Endothelial cell of umbilical vein (primary cell): ENCODE measurements at regions not wholly inside any gene's neighbourhood (a gene's known extent, or its start where the extent isn't known, plus 50 kb on each side); places are given as distances from the start of the nearest gene placed in this dataset.

ENCODE experiments used
- CTCF ChIP-seq, 2 donors: IDR thresholded peaks; 1 replicate in 1 of 2; 2 replicates in 1 of 2; pipeline ENCODE4 v1.5.1; 2011; ENCODE audit warnings: low read length in 2 of 2, mild to moderate bottlenecking in 2 of 2, moderate library complexity in 2 of 2, control low read depth in 1 of 2, inconsistent platforms in 1 of 2, low read depth in 1 of 2; ENCODE audit not compliant: insufficient read depth in 1 of 2; ENCODE audit errors: extremely low read depth in 1 of 2
- EZH2 ChIP-seq: IDR thresholded peaks from 2 replicates; pipeline ENCODE4 v1.6.1; 2012; ENCODE audit warnings: borderline replicate concordance, low read depth, mild to moderate bottlenecking, moderate library complexity, low read length, inconsistent platforms; ENCODE audit not compliant: severe bottlenecking
- FOS ChIP-seq: IDR thresholded peaks from 2 replicates; pipeline ENCODE4 v1.6.1; 2011; ENCODE audit warnings: mild to moderate bottlenecking, low read length, moderate library complexity, borderline replicate concordance; ENCODE audit not compliant: insufficient read depth
- JUN ChIP-seq: IDR thresholded peaks from 2 replicates; pipeline ENCODE4 v1.6.1; 2011; ENCODE audit warnings: borderline replicate concordance, low read depth; ENCODE audit not compliant: insufficient read length, insufficient read depth
- MAX ChIP-seq: IDR thresholded peaks from 2 replicates; pipeline ENCODE4 v1.6.1; 2011; ENCODE audit not compliant: insufficient read depth, insufficient read length
- POLR2A ChIP-seq: IDR thresholded peaks from 2 replicates; pipeline ENCODE4 v1.6.1; 2012; ENCODE audit warnings: low read depth, mild to moderate bottlenecking, control low read depth, low read length
- POLR2AphosphoS5 ChIP-seq: IDR thresholded peaks from 2 replicates; pipeline ENCODE4 v1.6.1; 2012; ENCODE audit warnings: low read depth, mild to moderate bottlenecking, control low read depth, low read length, moderate library complexity; ENCODE audit not compliant: insufficient read depth

GRCh38 chr20:47868744-47869143 is 83.5 kb upstream of the SULF2 start:
- TF ChIP-seq FOS, result no peak
- TF ChIP-seq CTCF (IDR thresholded peaks at IDR 0.05; ENCODE audit: extremely low read depth in 1 of 2, insufficient read depth in 1 of 2, low read depth in 1 of 2, low read length in 2 of 2), result no peak
- TF ChIP-seq JUN, result no peak
- TF ChIP-seq POLR2AphosphoS5, result no peak
- TF ChIP-seq POLR2A, result no peak
- TF ChIP-seq EZH2, result no peak
- no peak for TF ChIP-seq MAX
